C4-2B (cell line): ENCODE measurements at regions not wholly inside any gene's neighbourhood (a gene's known extent, or its start where the extent isn't known, plus 50 kb on each side); places are given as distances from the start of the nearest gene placed in this dataset.

ENCODE experiments used
- H3K27ac ChIP-seq: fragments of 450-650 bp; 2 replicates; pipeline ENCODE4 v1.5.1; 2017
- ZFX ChIP-seq: fragments of 450-650 bp; IDR thresholded peaks from 2 replicates; pipeline ENCODE4 v1.6.1; 2017
- TF ChIP-seq, protein P1 (sequence below): fragments of 450-650 bp; conservative IDR thresholded peaks from 2 replicates; pipeline ENCODE4 v1.5.1; 2017; ENCODE audit warnings: mild to moderate bottlenecking

DNA sequence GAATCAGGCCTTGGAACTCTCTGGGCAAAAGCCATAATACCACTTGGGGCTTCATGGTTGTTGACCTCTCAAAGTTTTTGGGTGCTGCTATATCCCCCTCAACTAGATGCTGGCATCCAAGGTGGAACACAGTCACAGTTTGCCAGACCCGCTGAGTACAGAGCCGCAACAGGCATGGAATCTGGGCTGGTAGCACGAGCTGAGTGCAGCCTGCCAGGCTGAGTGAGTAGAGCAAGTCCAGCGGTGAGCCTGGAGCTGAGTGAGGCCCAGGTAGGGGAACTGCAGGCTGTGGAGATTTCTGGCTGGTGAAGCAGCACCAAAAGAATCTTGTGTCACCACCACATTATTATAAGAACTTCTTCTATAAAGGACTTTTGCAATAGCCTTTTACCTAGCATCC, 192.6 kb downstream of the PCDH17 start:
- TF ChIP-seq, protein P1, sequence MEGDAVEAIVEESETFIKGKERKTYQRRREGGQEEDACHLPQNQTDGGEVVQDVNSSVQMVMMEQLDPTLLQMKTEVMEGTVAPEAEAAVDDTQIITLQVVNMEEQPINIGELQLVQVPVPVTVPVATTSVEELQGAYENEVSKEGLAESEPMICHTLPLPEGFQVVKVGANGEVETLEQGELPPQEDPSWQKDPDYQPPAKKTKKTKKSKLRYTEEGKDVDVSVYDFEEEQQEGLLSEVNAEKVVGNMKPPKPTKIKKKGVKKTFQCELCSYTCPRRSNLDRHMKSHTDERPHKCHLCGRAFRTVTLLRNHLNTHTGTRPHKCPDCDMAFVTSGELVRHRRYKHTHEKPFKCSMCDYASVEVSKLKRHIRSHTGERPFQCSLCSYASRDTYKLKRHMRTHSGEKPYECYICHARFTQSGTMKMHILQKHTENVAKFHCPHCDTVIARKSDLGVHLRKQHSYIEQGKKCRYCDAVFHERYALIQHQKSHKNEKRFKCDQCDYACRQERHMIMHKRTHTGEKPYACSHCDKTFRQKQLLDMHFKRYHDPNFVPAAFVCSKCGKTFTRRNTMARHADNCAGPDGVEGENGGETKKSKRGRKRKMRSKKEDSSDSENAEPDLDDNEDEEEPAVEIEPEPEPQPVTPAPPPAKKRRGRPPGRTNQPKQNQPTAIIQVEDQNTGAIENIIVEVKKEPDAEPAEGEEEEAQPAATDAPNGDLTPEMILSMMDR, result no peak
- TF ChIP-seq ZFX, result no peak
- no peak overlapping the region for H3K27ac ChIP-seq

DNA sequence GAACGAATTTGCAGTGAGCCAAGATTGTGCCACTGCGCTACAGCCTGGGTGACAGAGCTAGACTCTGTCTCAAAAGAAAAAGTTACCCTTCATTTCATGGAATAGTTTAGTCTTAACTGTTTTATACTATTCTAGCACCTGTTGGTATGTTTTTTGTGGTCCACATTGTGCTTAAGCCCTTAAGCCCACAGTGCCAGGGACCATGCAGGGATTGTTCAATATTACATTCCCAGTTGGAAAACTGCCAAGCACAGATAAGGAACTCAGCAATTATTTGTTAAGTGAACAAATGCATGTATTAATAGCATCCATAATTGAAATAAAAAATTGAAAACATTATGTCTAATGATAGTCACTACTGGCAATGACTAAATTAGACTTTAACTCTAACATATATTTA, 193.5 kb downstream of the PCDH17 start:
- no peak for TF ChIP-seq ZFX
- TF ChIP-seq, protein P1, result no peak
- no peak overlapping the region for H3K27ac ChIP-seq

DNA sequence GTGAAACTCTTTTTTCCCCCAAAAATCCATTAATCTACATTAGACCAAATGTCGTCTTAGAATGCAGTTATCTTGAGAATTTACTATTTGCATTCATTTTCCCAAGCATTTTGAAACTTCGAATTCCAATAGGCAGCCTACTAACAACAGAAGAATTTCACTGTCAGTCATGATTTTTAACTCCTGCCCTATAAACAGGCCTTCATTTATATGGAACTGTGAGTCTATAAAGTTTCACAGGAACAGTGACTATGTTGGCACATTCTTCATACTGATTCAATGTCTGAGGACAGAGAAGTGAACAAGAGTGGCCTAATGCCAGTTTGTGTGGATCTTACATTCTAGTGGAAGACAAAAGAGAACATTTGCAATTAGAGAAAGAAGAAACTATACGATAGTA, 198.0 kb downstream of the PCDH17 start:
- no peak overlapping the region for H3K27ac ChIP-seq

DNA sequence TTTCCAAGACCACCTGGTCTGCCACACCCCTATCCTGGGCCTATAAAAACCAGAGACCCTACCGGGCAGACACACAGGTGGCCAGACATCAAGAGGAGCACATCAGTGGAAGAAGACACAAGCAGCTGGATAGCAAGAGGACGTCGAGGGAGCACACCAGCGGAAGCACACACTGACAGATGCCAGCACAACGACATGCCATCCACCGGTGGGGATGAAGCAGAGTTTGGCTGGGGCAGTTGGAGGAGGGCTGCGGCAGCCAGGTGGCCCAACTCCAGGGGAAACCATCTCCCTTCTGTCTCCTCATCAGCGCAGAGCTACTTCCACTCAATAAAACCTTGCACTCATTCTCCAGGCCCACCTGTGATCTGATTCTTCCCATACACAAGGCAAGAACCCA, 200.6 kb downstream of the PCDH17 start:
- no peak overlapping the region for H3K27ac ChIP-seq
- TF ChIP-seq, protein P1, result no peak
- no peak for TF ChIP-seq ZFX

More for the DNA sequence above, 198.0 kb downstream of the PCDH17 start:
- TF ChIP-seq, protein P1, result no peak
- no peak for TF ChIP-seq ZFX

DNA sequence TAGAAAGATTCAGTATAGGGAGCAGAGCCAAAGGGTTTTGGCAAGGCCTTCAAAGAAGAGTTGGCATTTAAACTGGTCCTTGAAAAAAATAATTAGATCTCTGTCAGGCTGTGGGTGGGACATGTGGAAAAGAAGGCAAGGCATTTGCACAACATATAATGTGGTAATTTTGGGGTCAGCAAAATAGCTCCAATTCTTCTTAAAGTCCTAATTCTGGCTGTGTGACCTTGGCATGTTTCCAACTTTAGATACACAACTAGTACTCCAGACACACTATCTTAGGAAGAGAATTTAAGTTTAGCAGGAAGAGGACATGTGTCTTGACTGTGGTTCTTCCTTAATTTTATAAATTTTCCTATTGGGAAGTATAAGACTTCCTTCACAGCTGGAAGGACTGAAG, 206.3 kb downstream of the PCDH17 start:
- TF ChIP-seq, protein P1, result no peak
- TF ChIP-seq ZFX, result no peak
- H3K27ac ChIP-seq, result no peak overlapping the region

DNA sequence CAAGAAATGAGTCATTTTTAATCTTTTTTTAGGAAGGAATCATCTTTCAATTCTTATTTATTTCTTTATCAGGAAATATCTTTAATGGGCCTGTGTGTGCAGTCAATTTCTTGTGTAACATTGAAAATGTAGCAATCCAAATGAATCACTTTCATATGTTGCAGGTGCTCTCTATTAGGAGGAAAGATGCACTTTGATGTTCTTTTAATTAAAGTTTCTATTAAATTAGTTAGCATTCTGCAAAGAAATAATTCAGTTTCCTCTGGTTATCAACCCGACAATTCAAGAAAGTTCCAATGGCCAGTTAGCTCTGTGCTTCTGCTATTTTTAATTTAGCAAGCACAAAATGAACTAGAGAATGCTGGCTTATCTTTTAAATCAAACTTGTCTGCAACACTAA, 212.0 kb downstream of the PCDH17 start:
- no peak overlapping the region for H3K27ac ChIP-seq
- no peak for TF ChIP-seq ZFX
- TF ChIP-seq, protein P1, result no peak

DNA sequence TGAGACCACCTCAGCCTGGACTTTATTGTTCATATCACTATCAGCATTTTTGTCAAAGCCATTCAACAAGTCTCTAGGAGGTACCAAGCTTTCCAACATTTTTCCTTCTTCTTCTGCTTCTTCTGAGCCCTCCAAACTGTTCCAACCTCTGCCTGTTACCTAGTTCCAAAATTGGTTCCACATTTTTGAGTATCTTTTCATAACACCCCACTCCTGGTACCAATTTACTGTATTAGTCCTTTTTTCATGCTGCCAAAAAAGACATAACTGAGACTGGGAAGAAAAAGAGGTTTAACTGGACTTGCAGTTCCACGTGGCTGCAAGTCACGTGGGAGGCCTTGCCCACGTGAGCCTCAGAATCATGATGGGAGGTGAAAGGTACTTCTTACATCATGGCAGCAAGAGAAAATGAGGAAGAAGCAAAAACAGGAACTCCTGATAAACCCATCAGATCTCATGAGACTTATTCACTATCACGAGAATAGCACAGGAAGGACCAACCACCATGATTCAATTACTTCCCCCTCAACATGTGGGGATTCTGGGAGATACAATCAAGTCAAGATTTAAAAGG, 215.1 kb downstream of the PCDH17 start:
- no peak for TF ChIP-seq ZFX
- TF ChIP-seq, protein P1, result no peak
- H3K27ac ChIP-seq, result no peak overlapping the region
